Right renal pelvis (tissue), 4 donors: ENCODE measurements at regions not wholly inside any gene's neighbourhood (a gene's known extent, or its start where the extent isn't known, plus 50 kb on each side); places are given as distances from the start of the nearest gene placed in this dataset.
"Not testable (repeated sequence)": the region's sequence is repeated elsewhere in the genome, so short reads cannot be mapped to it uniquely, and the experiment has no call there.

Experiments
- DNase-seq, 4 donors: peaks; one replicate each; pipeline ENCODE4 v3.0.0-alpha.2; 2013; ENCODE audit warnings: low read depth in 4 of 4, low spot score in 3 of 4, missing footprints in 1 of 4

GRCh38 chrX:63186137-63186536, 165.0 kb downstream of the SPIN4 start:
- no peak for DNase-seq

- not testable (repeated sequence) for DNase-seq
Measured at GRCh38 chrX:63179852-63180251, 171.3 kb downstream of the SPIN4 start.

- DNase-seq, result not testable (repeated sequence)
Measured at GRCh38 chrX:63176578-63176977, 174.6 kb downstream of the SPIN4 start.

- not testable (repeated sequence) for DNase-seq
Measured at GRCh38 chrX:63173841-63174718, 177.1 kb downstream of the SPIN4 start.

- DNase-seq, result not testable (repeated sequence)
Measured at GRCh38 chrX:63169416-63169815, 181.7 kb downstream of the SPIN4 start.

GRCh38 chrX:63168949-63169348, 182.2 kb downstream of the SPIN4 start:
- not testable (repeated sequence) for DNase-seq

- DNase-seq, result not testable (repeated sequence)
Measured at GRCh38 chrX:63167002-63167401, 184.1 kb downstream of the SPIN4 start.

GRCh38 chrX:63160994-63161393, 190.1 kb downstream of the SPIN4 start:
- not testable (repeated sequence) for DNase-seq

- not testable (repeated sequence) for DNase-seq
Measured at GRCh38 chrX:63160340-63160739, 190.8 kb downstream of the SPIN4 start.

- not testable (repeated sequence) for DNase-seq
Measured at GRCh38 chrX:63145526-63145925, 205.6 kb downstream of the SPIN4 start.

GRCh38 chrX:63142588-63142987, 208.5 kb downstream of the SPIN4 start:
- DNase-seq, result not testable (repeated sequence)

GRCh38 chrX:63135859-63136258, 215.3 kb downstream of the SPIN4 start:
- not testable (repeated sequence) for DNase-seq

- DNase-seq, result no peak
Measured at GRCh38 chrX:63128509-63128908, 222.6 kb downstream of the SPIN4 start.

GRCh38 chrX:63115196-63115595, 235.9 kb downstream of the SPIN4 start:
- no peak for DNase-seq

- DNase-seq, result no peak
Measured at GRCh38 chrX:63101879-63102620, 249.1 kb downstream of the SPIN4 start.

- no peak for DNase-seq
Measured at GRCh38 chrX:63058204-63058603, 292.9 kb downstream of the SPIN4 start.

- no peak for DNase-seq
Measured at GRCh38 chrX:63050225-63050624, 300.9 kb downstream of the SPIN4 start.

GRCh38 chrX:63032811-63033210, 318.3 kb downstream of the SPIN4 start:
- DNase-seq, result no peak

- no peak for DNase-seq
Measured at GRCh38 chrX:63013549-63013948, 337.6 kb downstream of the SPIN4 start.

- no peak for DNase-seq
Measured at GRCh38 chrX:63012574-63012973, 338.6 kb downstream of the SPIN4 start.

GRCh38 chrX:63000196-63000595, 350.9 kb downstream of the SPIN4 start:
- not testable (repeated sequence) for DNase-seq
